Smooth muscle cell (in vitro differentiated cells): ENCODE measurements at regions not wholly inside any gene's neighbourhood (a gene's known extent, or its start where the extent isn't known, plus 50 kb on each side); places are given as distances from the start of the nearest gene placed in this dataset.
"Not testable (repeated sequence)": the region's sequence is repeated elsewhere in the genome, so short reads cannot be mapped to it uniquely, and the experiment has no call there.

Experiments
- DNase-seq: peaks from one replicate; lab custom pipeline; 2025; ENCODE audit not compliant: unreplicated experiment; lab: John Stamatoyannopoulos, UW
- H2AFZ ChIP-seq: fragments of 200-600 bp; sonication (generic); 2 replicates; pipeline ENCODE4 v1.6.0; 2016; ENCODE audit warnings: antibody characterized with exemption, low read depth, mild to moderate bottlenecking
- H3F3A ChIP-seq: fragments of 200-600 bp; sonication (generic); 2 replicates; pipeline ENCODE4 v1.6.0; 2017; ENCODE audit warnings: antibody characterized with exemption, low read depth
- H3K27ac ChIP-seq: fragments of 200-600 bp; sonication (generic); 2 replicates; pipeline ENCODE4 v1.5.1; 2016; ENCODE audit warnings: low read depth, mild to moderate bottlenecking
- H3K27me3 ChIP-seq: fragments of 200-600 bp; sonication (generic); 2 replicates; pipeline ENCODE4 v1.6.1; 2016; ENCODE audit warnings: low read depth, mild to moderate bottlenecking
- H3K36me3 ChIP-seq: fragments of 200-600 bp; sonication (generic); 2 replicates; pipeline ENCODE4 v1.5.1; 2016; ENCODE audit warnings: low read depth
- H3K4me1 ChIP-seq: fragments of 200-600 bp; sonication (generic); 2 replicates; pipeline ENCODE4 v1.5.1; 2016; ENCODE audit warnings: low read depth
- H3K4me2 ChIP-seq: fragments of 200-600 bp; sonication (generic); 2 replicates; pipeline ENCODE4 v1.6.0; 2016; ENCODE audit warnings: mild to moderate bottlenecking
- H3K4me3 ChIP-seq: fragments of 200-600 bp; sonication (generic); 2 replicates; pipeline ENCODE4 v1.5.1; 2016; ENCODE audit warnings: mild to moderate bottlenecking
- H3K79me2 ChIP-seq: fragments of 200-600 bp; sonication (generic); 2 replicates; pipeline ENCODE4 v1.6.0; 2016; ENCODE audit warnings: low read depth, mild to moderate bottlenecking
- H3K9ac ChIP-seq: fragments of 200-600 bp; sonication (generic); 2 replicates; pipeline ENCODE4 v1.6.0; 2016; ENCODE audit warnings: low read depth
- H3K9me3 ChIP-seq: fragments of 200-600 bp; sonication (generic); replicated peaks from 2 replicates; pipeline ENCODE4 v1.5.1; 2016; ENCODE audit warnings: low read depth
- H4K20me1 ChIP-seq: fragments of 200-600 bp; sonication (generic); 2 replicates; pipeline ENCODE4 v1.6.0; 2016; ENCODE audit warnings: low read depth
- WGBS: methylation state at CpG from one replicate; pipeline ENCODE4 v1.1.7; 2016; ENCODE audit warnings: low lambda C conversion rate; 5-methylcytosine and 5-hydroxymethylcytosine counted together
- TF ChIP-seq, protein P1 (sequence below): fragments of 200-600 bp; sonication (generic); IDR thresholded peaks from 2 replicates; pipeline ENCODE4 v1.5.1; 2017; ENCODE audit warnings: borderline replicate concordance, mild to moderate bottlenecking, antibody characterized with exemption; ENCODE audit not compliant: insufficient read depth, poor library complexity, severe bottlenecking

DNA sequence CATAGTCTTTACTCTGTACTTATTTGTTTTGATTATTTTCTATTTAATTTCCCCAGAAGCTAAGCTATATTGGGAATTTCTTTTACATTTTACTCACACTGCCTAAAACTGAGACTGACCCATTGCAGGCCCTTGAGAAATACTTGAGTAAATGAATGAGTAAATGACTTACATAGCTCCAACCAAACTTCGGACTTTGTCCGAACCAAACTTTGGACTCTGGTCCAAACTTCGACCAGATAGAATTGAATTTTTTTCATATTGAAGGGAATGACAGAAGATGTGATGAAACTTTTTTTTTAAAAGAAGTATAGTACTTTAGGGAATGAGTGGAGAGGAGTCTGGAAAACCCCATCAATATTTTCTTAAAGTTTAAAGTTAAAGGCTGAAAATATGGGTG is 75.6 kb upstream of the MYRIP start:
- no peaks in the 10 kb centered on the region for H3K36me3 ChIP-seq
- H2AFZ ChIP-seq, result no peak overlapping the region
- H3K4me2 ChIP-seq, result no peak overlapping the region
- peaks cover under 1% of the 10 kb centered on the region for H3K27me3 ChIP-seq
- 96% methylated on average over 3 of the region's 3 CpGs for WGBS
- TF ChIP-seq, protein P1, sequence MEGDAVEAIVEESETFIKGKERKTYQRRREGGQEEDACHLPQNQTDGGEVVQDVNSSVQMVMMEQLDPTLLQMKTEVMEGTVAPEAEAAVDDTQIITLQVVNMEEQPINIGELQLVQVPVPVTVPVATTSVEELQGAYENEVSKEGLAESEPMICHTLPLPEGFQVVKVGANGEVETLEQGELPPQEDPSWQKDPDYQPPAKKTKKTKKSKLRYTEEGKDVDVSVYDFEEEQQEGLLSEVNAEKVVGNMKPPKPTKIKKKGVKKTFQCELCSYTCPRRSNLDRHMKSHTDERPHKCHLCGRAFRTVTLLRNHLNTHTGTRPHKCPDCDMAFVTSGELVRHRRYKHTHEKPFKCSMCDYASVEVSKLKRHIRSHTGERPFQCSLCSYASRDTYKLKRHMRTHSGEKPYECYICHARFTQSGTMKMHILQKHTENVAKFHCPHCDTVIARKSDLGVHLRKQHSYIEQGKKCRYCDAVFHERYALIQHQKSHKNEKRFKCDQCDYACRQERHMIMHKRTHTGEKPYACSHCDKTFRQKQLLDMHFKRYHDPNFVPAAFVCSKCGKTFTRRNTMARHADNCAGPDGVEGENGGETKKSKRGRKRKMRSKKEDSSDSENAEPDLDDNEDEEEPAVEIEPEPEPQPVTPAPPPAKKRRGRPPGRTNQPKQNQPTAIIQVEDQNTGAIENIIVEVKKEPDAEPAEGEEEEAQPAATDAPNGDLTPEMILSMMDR, result no peak
- H3K4me1 ChIP-seq, result no peaks in the 10 kb centered on the region
- no peaks in the 10 kb centered on the region for H3K9me3 ChIP-seq
- H3K9ac ChIP-seq, result no peak overlapping the region
- H3K79me2 ChIP-seq, result no peaks in the 10 kb centered on the region
- H3K27ac ChIP-seq, result no peak overlapping the region
- DNase-seq, result no peak
- H3K4me3 ChIP-seq, result no peak overlapping the region
- H3F3A ChIP-seq, result no peaks in the 10 kb centered on the region
- no peaks in the 10 kb centered on the region for H4K20me1 ChIP-seq

DNA sequence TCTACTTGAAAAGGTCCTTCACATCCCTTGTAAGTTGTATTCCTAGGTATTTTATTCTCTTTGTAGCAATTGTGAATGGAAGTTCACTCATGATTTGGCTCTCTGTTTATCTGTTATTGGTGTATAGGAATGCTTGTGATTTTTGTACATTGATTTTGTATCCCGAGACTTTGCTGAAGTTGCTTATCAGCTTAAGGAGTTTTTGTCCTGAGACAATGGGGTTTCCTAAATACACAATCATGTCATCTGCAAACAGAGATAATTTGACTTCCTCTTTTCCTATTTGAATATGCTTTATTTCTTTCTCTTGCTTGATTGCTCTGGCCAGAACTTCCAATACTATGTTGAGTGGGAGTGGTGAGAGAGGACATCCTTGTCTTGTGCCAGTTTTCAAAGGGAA is 69.8 kb upstream of the MYRIP start:
- not testable (repeated sequence) for H3K9me3 ChIP-seq, DNase-seq, H3K79me2 ChIP-seq, H3K4me1 ChIP-seq, H3F3A ChIP-seq, H4K20me1 ChIP-seq, H3K4me3 ChIP-seq, H3K36me3 ChIP-seq, H3K27me3 ChIP-seq, H3K4me2 ChIP-seq, H2AFZ ChIP-seq, H3K9ac ChIP-seq, H3K27ac ChIP-seq
- WGBS, result 80% methylated on average over 1 of the region's 1 CpG

DNA sequence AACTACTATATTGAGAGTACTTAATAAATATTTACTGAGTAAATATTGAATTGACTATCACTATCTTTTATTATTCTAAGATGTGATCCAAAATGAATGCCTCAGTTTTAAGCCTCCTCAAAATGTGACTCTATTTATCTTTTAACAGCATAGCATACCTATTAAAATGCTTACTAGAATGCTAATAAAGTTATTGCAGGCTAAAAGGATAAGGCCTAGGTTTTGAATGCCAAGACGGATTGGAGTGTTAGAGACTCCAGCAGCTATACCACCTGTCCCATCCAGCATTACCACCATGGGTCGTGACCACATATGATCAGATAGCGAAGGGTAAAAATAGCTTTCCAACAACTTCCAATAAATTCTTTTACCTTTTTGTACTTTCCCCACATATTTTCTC is 64.7 kb upstream of the MYRIP start:
- TF ChIP-seq, protein P1, result no peak
- H3F3A ChIP-seq, result no peaks in the 10 kb centered on the region
- no peak overlapping the region for H3K27ac ChIP-seq
- DNase-seq, result no peak
- H3K4me3 ChIP-seq, result no peak overlapping the region
- no peak overlapping the region for H3K4me2 ChIP-seq
- peaks cover 34% of the 10 kb centered on the region for H3K27me3 ChIP-seq
- H2AFZ ChIP-seq, result no peak overlapping the region
- H3K9me3 ChIP-seq, result no peaks in the 10 kb centered on the region
- no peaks in the 10 kb centered on the region for H4K20me1 ChIP-seq
- H3K36me3 ChIP-seq, result no peaks in the 10 kb centered on the region
- no peak overlapping the region for H3K9ac ChIP-seq
- no peaks in the 10 kb centered on the region for H3K79me2 ChIP-seq
- no peaks in the 10 kb centered on the region for H3K4me1 ChIP-seq
- 91% methylated on average over 3 of the region's 3 CpGs for WGBS

DNA sequence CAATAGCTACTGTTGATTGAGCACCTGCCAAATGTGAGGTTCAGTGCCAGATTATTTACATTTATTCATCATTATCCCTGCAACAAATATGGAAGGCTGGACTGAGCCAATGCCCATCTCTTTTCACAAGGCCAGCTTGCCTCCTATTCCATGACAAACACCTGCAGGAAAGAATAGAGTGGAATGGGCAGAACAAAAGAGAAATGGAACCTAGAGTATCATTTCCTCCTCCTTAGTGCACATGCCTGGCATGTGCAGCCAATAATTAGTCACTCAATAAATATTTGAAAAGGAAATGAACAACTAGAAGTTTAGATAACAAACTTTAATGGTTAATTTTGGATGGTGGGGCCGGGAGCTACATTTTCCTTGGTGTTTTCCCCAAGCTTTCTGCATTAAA is 61.4 kb upstream of the MYRIP start:
- H3K27me3 ChIP-seq, result peaks cover 34% of the 10 kb centered on the region
- H4K20me1 ChIP-seq, result no peaks in the 10 kb centered on the region
- no peaks in the 10 kb centered on the region for H3K79me2 ChIP-seq
- 79% methylated on average over 1 of the region's 1 CpG for WGBS
- no peak overlapping the region for H3K4me3 ChIP-seq
- H3F3A ChIP-seq, result no peaks in the 10 kb centered on the region
- no peaks in the 10 kb centered on the region for H3K36me3 ChIP-seq
- DNase-seq, result no peak
- no peak overlapping the region for H3K4me2 ChIP-seq
- H3K9ac ChIP-seq, result no peak overlapping the region
- H3K4me1 ChIP-seq, result no peaks in the 10 kb centered on the region
- H2AFZ ChIP-seq, result no peak overlapping the region
- H3K9me3 ChIP-seq, result no peaks in the 10 kb centered on the region
- H3K27ac ChIP-seq, result no peak overlapping the region
- TF ChIP-seq, protein P1, result no peak
